ENCODE measurements at regions not wholly inside any gene's neighbourhood (a gene's known extent, or its start where the extent isn't known, plus 50 kb on each side); places are given as distances from the start of the nearest gene placed in this dataset.

- H3K4me3 ChIP-seq (ENCODE audit: low read depth, low read length), result no peak overlapping the region
- no peak for DNase-seq (ENCODE audit: low read depth)
- no peak for TF ChIP-seq MYC (IDR thresholded peaks at IDR 0.05; ENCODE audit: low read depth, low read length)
- TF ChIP-seq POLR2A (IDR thresholded peaks at IDR 0.05; ENCODE audit: extremely low read depth, insufficient read length), result no peak
- TF ChIP-seq, protein P1, sequence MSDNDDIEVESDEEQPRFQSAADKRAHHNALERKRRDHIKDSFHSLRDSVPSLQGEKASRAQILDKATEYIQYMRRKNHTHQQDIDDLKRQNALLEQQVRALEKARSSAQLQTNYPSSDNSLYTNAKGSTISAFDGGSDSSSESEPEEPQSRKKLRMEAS (IDR thresholded peaks at IDR 0.05; ENCODE audit: low read depth, low read length), result no peak
- TF ChIP-seq, protein P2, sequence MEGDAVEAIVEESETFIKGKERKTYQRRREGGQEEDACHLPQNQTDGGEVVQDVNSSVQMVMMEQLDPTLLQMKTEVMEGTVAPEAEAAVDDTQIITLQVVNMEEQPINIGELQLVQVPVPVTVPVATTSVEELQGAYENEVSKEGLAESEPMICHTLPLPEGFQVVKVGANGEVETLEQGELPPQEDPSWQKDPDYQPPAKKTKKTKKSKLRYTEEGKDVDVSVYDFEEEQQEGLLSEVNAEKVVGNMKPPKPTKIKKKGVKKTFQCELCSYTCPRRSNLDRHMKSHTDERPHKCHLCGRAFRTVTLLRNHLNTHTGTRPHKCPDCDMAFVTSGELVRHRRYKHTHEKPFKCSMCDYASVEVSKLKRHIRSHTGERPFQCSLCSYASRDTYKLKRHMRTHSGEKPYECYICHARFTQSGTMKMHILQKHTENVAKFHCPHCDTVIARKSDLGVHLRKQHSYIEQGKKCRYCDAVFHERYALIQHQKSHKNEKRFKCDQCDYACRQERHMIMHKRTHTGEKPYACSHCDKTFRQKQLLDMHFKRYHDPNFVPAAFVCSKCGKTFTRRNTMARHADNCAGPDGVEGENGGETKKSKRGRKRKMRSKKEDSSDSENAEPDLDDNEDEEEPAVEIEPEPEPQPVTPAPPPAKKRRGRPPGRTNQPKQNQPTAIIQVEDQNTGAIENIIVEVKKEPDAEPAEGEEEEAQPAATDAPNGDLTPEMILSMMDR (IDR thresholded peaks at IDR 0.05; ENCODE audit: low read depth, low read length), result no peak
These were observed 394.6 kb downstream of the MED13L start for GRCh38 chr12:115882936-115883335.

DNA sequence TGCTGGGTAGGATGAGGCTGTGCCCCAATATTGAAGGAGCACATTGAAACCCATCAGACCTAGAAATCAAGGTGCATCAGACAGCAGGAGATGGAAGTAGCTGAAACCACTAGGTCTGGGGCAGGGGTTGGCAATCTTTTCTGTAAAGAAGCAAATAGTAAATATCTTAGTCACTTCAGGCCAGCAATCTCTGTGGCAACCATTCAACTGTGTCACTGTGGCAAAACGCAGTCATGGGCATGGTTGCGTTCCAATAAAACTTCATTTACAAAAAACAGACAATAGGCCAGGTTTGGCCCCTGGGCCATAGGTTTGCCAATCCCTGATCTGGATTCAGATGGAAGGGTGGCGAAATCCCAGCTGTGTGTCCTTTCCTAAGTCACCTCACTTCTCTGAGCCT, 397.3 kb downstream of the MED13L start:
- no peak for DNase-seq (ENCODE audit: low read depth)
- TF ChIP-seq, protein P1 (IDR thresholded peaks at IDR 0.05; ENCODE audit: low read depth, low read length), result no peak
- TF ChIP-seq MYC (IDR thresholded peaks at IDR 0.05; ENCODE audit: low read depth, low read length), result no peak
- TF ChIP-seq, protein P2 (IDR thresholded peaks at IDR 0.05; ENCODE audit: low read depth, low read length), result no peak

DNA sequence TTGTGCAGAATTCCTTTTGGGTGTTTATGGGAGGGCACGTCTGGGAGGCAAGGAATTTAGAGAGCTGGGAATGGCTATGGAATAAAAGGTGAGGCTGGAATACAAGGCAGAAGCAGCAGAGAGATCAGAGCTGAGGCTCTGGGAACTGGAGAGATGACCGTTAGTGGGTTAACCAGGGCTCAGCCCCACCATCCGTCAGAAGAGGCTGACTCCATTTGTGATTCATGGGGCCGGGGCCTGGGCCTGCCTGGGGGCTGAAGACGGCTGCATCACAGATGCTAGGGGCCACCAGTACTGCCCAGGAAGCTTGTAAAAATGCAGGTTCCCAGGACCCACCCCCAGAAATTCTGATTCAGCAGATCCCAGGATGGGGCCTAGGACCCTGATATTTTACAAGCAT, 398.1 kb downstream of the MED13L start:
- TF ChIP-seq, protein P2 (IDR thresholded peaks at IDR 0.05; ENCODE audit: low read depth, low read length), result no peak
- TF ChIP-seq MYC (IDR thresholded peaks at IDR 0.05; ENCODE audit: low read depth, low read length) (no peak), POLR2A (IDR thresholded peaks at IDR 0.05; ENCODE audit: extremely low read depth, insufficient read length) (no peak)
- TF ChIP-seq, protein P1 (IDR thresholded peaks at IDR 0.05; ENCODE audit: low read depth, low read length), result no peak
- no peak for DNase-seq (ENCODE audit: low read depth)
- no peak overlapping the region for H3K4me3 ChIP-seq (ENCODE audit: low read depth, low read length)

More for the DNA sequence above, 397.3 kb downstream of the MED13L start:
- H3K4me3 ChIP-seq (ENCODE audit: low read depth, low read length), result no peak overlapping the region

DNA sequence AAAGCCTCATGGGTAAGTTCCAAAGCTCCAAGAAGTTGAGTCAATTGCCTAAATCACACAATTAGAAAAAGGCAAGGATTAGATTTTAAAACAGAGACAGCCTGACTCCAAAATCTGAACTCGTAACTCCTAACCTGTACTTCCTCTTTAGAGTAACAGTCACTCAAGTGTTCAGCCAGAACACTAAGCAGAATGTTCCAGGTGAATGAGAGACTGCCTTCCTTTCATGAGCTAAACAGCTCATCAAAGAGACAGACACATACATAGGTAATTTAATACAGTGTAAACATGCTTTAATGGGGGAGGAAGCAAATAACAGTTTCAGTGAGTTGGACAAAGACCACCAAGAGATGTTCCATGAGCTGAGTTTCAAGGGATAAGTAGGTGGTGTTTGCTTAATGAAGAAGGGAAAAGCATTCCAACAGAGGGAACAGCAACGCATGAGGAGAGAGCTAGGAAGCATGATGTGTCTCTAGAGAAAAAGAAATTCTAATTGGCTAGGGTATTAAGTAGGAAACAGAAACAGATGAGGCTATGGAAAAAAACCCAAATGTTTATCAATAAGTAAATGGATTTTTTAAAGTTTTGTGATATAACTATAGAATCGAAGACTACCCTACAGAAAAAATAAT, 403.9 kb downstream of the MED13L start:
- TF ChIP-seq MYC (IDR thresholded peaks at IDR 0.05; ENCODE audit: low read depth, low read length) (no peak), POLR2A (IDR thresholded peaks at IDR 0.05; ENCODE audit: extremely low read depth, insufficient read length) (no peak)
- TF ChIP-seq, protein P2 (IDR thresholded peaks at IDR 0.05; ENCODE audit: low read depth, low read length), result no peak
- TF ChIP-seq, protein P1 (IDR thresholded peaks at IDR 0.05; ENCODE audit: low read depth, low read length), result no peak
- no peak for DNase-seq (ENCODE audit: low read depth)

GRCh38 chr12:115872919-115873357, 404.6 kb downstream of the MED13L start:
- DNase-seq (ENCODE audit: low read depth), result no peak
- H3K4me3 ChIP-seq (ENCODE audit: low read depth, low read length), result no peak overlapping the region
- TF ChIP-seq, protein P2 (IDR thresholded peaks at IDR 0.05; ENCODE audit: low read depth, low read length), result no peak
- TF ChIP-seq, protein P1 (IDR thresholded peaks at IDR 0.05; ENCODE audit: low read depth, low read length), result no peak
- TF ChIP-seq POLR2A (IDR thresholded peaks at IDR 0.05; ENCODE audit: extremely low read depth, insufficient read length), result no peak
- no peak for TF ChIP-seq MYC (IDR thresholded peaks at IDR 0.05; ENCODE audit: low read depth, low read length)

More for the DNA sequence above, 403.9 kb downstream of the MED13L start:
- no peak overlapping the region for H3K4me3 ChIP-seq (ENCODE audit: low read depth, low read length)
